DMS53 treated with DMSO at 0.1 percent for 48 hours (cell line): ENCODE measurements at regions not wholly inside any gene's neighbourhood (a gene's known extent, or its start where the extent isn't known, plus 50 kb on each side); places are given as distances from the start of the nearest gene placed in this dataset.
"Not testable (repeated sequence)": the region's sequence is repeated elsewhere in the genome, so short reads cannot be mapped to it uniquely, and the experiment has no call there.

Experiments
- DNase-seq: peaks from one replicate; lab custom pipeline; 2025; ENCODE audit not compliant: unreplicated experiment; lab: John Stamatoyannopoulos, UW

GRCh38 chr11:121872356-121872755, 243.7 kb downstream of the BLID start:
- DNase-seq, result no peak

GRCh38 chr11:121870206-121871045, 245.6 kb downstream of the BLID start:
- DNase-seq, result no peak

GRCh38 chr11:121869478-121869877, 246.5 kb downstream of the BLID start:
- no peak for DNase-seq

- no peak for DNase-seq
These were observed 249.3 kb downstream of the BLID start for GRCh38 chr11:121866754-121867153.

- no peak for DNase-seq
These were observed 251.4 kb downstream of the BLID start for GRCh38 chr11:121864660-121865059.

- DNase-seq, result no peak
These were observed 252.9 kb downstream of the BLID start for GRCh38 chr11:121863126-121863525.

- DNase-seq, result not testable (repeated sequence)
These were observed 260.9 kb downstream of the BLID start for GRCh38 chr11:121855138-121855537.

- no peak for DNase-seq
These were observed 272.0 kb downstream of the BLID start for GRCh38 chr11:121844016-121844415.

GRCh38 chr11:121842192-121842585, 273.8 kb downstream of the BLID start:
- no peak for DNase-seq

- no peak for DNase-seq
These were observed 274.4 kb downstream of the BLID start for GRCh38 chr11:121841487-121842191.

GRCh38 chr11:121839781-121840180, 276.2 kb downstream of the BLID start:
- no peak for DNase-seq

GRCh38 chr11:121838571-121838970, 277.4 kb downstream of the BLID start:
- DNase-seq, result no peak

- no peak for DNase-seq
These were observed 282.0 kb downstream of the BLID start for GRCh38 chr11:121833970-121834369.

GRCh38 chr11:121829159-121829643, 286.8 kb downstream of the BLID start:
- no peak for DNase-seq

GRCh38 chr11:121814962-121815361, 301.1 kb downstream of the BLID start:
- DNase-seq, result no peak

- no peak for DNase-seq
These were observed 301.7 kb downstream of the BLID start for GRCh38 chr11:121814296-121814695.

- no peak for DNase-seq
These were observed 305.7 kb downstream of the BLID start for GRCh38 chr11:121810291-121810690.

- no peak for DNase-seq
These were observed 307.9 kb downstream of the BLID start for GRCh38 chr11:121808096-121808495.

- DNase-seq, result no peak
These were observed 309.0 kb downstream of the BLID start for GRCh38 chr11:121807051-121807450.

- no peak for DNase-seq
These were observed 313.5 kb downstream of the BLID start for GRCh38 chr11:121802542-121802941.

GRCh38 chr11:121801781-121802180, 314.2 kb downstream of the BLID start:
- no peak for DNase-seq

- no peak for DNase-seq
These were observed 314.6 kb downstream of the BLID start for GRCh38 chr11:121801394-121801748.
